ENCODE measurements at regions not wholly inside any gene's neighbourhood (a gene's known extent, or its start where the extent isn't known, plus 50 kb on each side); places are given as distances from the start of the nearest gene placed in this dataset.

- no peak for ATAC-seq
- TF ChIP-seq ZNF70 (CRISPR knock-in tag; IDR thresholded peaks at IDR 0.05) (no peak), PPARA (CRISPR knock-in tag; IDR thresholded peaks at IDR 0.05; ENCODE audit: borderline replicate concordance) (no peak), ZC3H10 (CRISPR knock-in tag; IDR thresholded peaks at IDR 0.05) (no peak), RARB (CRISPR knock-in tag; IDR thresholded peaks at IDR 0.05) (no peak), ISL1 (CRISPR knock-in tag; IDR thresholded peaks at IDR 0.05) (no peak), PATZ1 (CRISPR knock-in tag; IDR thresholded peaks at IDR 0.05; ENCODE audit: borderline replicate concordance) (no peak), CSRNP3 (CRISPR knock-in tag; IDR thresholded peaks at IDR 0.05) (no peak), ESRRG (CRISPR knock-in tag; IDR thresholded peaks at IDR 0.05) (no peak), TSHZ2 (CRISPR knock-in tag; IDR thresholded peaks at IDR 0.05) (no peak), BACH2 (CRISPR knock-in tag; IDR thresholded peaks at IDR 0.05; ENCODE audit: borderline replicate concordance) (no peak), POU6F1 (CRISPR knock-in tag; IDR thresholded peaks at IDR 0.05; ENCODE audit: borderline replicate concordance, low read depth) (no peak), SNAI2 (CRISPR knock-in tag; IDR thresholded peaks at IDR 0.05) (no peak), ZNF8 (CRISPR knock-in tag; IDR thresholded peaks at IDR 0.05) (no peak), CREB5 (CRISPR knock-in tag; IDR thresholded peaks at IDR 0.05; ENCODE audit: low read depth) (no peak), CSDC2 (CRISPR knock-in tag; IDR thresholded peaks at IDR 0.05) (no peak), OSR1 (CRISPR knock-in tag; IDR thresholded peaks at IDR 0.05) (no peak), ZFP3 (CRISPR knock-in tag; IDR thresholded peaks at IDR 0.05) (no peak), ZFP30 (CRISPR knock-in tag; IDR thresholded peaks at IDR 0.05) (no peak), TOX (CRISPR knock-in tag; IDR thresholded peaks at IDR 0.05; ENCODE audit: borderline replicate concordance) (no peak), ZNF565 (CRISPR knock-in tag; conservative IDR thresholded peaks at IDR 0.05; ENCODE audit: low read depth) (no peak)
Measured at GRCh38 chr5:100970646-100971255, 67.7 kb upstream of the ST8SIA4 start.

- ATAC-seq, result no peak
- TF ChIP-seq PATZ1 (CRISPR knock-in tag; IDR thresholded peaks at IDR 0.05; ENCODE audit: borderline replicate concordance) (no peak), SNAI2 (CRISPR knock-in tag; IDR thresholded peaks at IDR 0.05) (no peak), ZC3H10 (CRISPR knock-in tag; IDR thresholded peaks at IDR 0.05) (no peak), TSHZ2 (CRISPR knock-in tag; IDR thresholded peaks at IDR 0.05) (no peak), BACH2 (CRISPR knock-in tag; IDR thresholded peaks at IDR 0.05; ENCODE audit: borderline replicate concordance) (no peak), ZNF8 (CRISPR knock-in tag; IDR thresholded peaks at IDR 0.05) (no peak), CSDC2 (CRISPR knock-in tag; IDR thresholded peaks at IDR 0.05) (no peak), ESRRG (CRISPR knock-in tag; IDR thresholded peaks at IDR 0.05) (no peak), CSRNP3 (CRISPR knock-in tag; IDR thresholded peaks at IDR 0.05) (no peak), POU6F1 (CRISPR knock-in tag; IDR thresholded peaks at IDR 0.05; ENCODE audit: borderline replicate concordance, low read depth) (no peak), GLIS3 (CRISPR knock-in tag; IDR thresholded peaks at IDR 0.05) (no peak), ZNF70 (CRISPR knock-in tag; IDR thresholded peaks at IDR 0.05) (no peak)
Measured at GRCh38 chr5:100965291-100965690, 62.2 kb upstream of the ST8SIA4 start.
